ENCODE measurements at regions not wholly inside any gene's neighbourhood (a gene's known extent, or its start where the extent isn't known, plus 50 kb on each side); places are given as distances from the start of the nearest gene placed in this dataset.
"Not testable (repeated sequence)": the region's sequence is repeated elsewhere in the genome, so short reads cannot be mapped to it uniquely, and the experiment has no call there.

DNA sequence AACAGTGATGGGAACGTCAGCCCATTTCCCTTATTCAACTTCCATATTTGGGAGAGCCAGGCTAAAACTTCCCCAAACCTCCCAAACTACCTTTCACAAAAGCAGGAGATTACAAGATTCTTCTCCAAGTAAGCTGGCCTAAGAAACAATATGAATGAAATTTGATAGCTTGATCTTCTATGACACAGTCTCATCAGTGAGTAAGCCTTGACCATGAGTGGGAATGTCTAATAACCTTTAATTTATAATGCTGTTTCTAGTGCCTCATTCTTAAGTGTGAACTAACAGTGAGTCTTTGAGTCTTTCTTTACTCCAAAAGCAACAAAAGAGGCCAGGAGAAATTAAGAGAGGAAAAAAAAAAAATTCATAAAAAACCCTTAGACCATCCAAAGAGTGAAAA is 1379.9 kb downstream of the EFNA5 start:
- Histone ChIP-seq H3K9me3 (ENCODE audit: control insufficient read depth in 3 of 3, low read length in 3 of 3) (no peaks in the 10 kb centered on the region), H3K27ac (ENCODE audit: low read depth, low read length) (no peak overlapping the region)

GRCh38 chr5:106288979-106289378 is 1381.8 kb downstream of the EFNA5 start:
- no peak overlapping the region for H3K27ac ChIP-seq (ENCODE audit: low read depth, low read length)
- H3K9ac ChIP-seq (ENCODE audit: low read depth in 1 of 3, low read length in 3 of 3) = no peak overlapping the region
- H3K9me3 ChIP-seq (ENCODE audit: control insufficient read depth in 3 of 3, low read length in 3 of 3) = no peaks in the 10 kb centered on the region
- no peak overlapping the region for H3K4me3 ChIP-seq (ENCODE audit: low read length in 3 of 3)
- no peaks in the 10 kb centered on the region for H3K27me3 ChIP-seq (ENCODE audit: control insufficient read depth in 3 of 3, insufficient read depth in 3 of 3, low read length in 3 of 3)
- H3K36me3 ChIP-seq (ENCODE audit: control insufficient read depth in 3 of 3, insufficient read depth in 3 of 3, low read length in 3 of 3) = no peaks in the 10 kb centered on the region
- H3K4me1 ChIP-seq (ENCODE audit: control insufficient read depth in 3 of 3, insufficient read depth in 3 of 3, low read length in 3 of 3) = no peaks in the 10 kb centered on the region

More for the DNA sequence above, 1379.9 kb downstream of the EFNA5 start:
- H3K36me3 ChIP-seq (ENCODE audit: control insufficient read depth in 3 of 3, insufficient read depth in 3 of 3, low read length in 3 of 3) = no peaks in the 10 kb centered on the region
- H3K4me1 ChIP-seq (ENCODE audit: control insufficient read depth in 3 of 3, insufficient read depth in 3 of 3, low read length in 3 of 3) = no peaks in the 10 kb centered on the region
- no peak overlapping the region for H3K9ac ChIP-seq (ENCODE audit: low read depth in 1 of 3, low read length in 3 of 3)
- H3K27me3 ChIP-seq (ENCODE audit: control insufficient read depth in 3 of 3, insufficient read depth in 3 of 3, low read length in 3 of 3) = no peaks in the 10 kb centered on the region
- no peak overlapping the region for H3K4me3 ChIP-seq (ENCODE audit: low read length in 3 of 3)

DNA sequence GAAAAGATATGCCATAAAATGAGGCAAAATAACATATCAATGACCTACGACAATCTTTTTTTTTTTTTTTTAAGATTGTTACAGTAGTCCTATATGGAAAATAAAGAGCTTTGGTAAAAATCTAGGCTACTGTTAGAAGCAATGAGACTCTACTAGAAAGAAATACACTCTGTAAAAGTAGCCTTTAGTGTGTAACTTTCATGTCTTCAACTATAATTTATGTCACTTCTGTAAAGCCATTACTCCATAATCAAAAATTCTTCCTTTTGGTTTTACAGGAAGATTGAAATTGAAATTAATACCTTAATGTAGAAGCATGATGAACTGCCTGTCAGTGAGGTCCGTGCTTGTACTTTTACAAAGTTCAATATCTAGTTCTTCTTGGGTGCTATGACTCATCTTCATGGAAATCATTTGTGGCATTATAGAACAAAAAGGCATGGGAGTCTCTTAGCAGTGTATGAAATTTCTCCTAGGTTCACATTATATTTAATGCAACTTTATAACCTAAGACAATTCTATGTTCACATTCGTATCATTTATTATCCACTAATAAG is 1393.1 kb downstream of the EFNA5 start:
- Histone ChIP-seq H3K9ac (ENCODE audit: low read depth in 1 of 3, low read length in 3 of 3) (no peak overlapping the region), H3K4me1 (ENCODE audit: control insufficient read depth in 3 of 3, insufficient read depth in 3 of 3, low read length in 3 of 3) (no peaks in the 10 kb centered on the region), H3K27me3 (ENCODE audit: control insufficient read depth in 3 of 3, insufficient read depth in 3 of 3, low read length in 3 of 3) (no peaks in the 10 kb centered on the region), H3K4me3 (ENCODE audit: low read length in 3 of 3) (no peak overlapping the region), H3K27ac (ENCODE audit: low read depth, low read length) (no peak overlapping the region), H3K36me3 (ENCODE audit: control insufficient read depth in 3 of 3, insufficient read depth in 3 of 3, low read length in 3 of 3) (no peaks in the 10 kb centered on the region), H3K9me3 (ENCODE audit: control insufficient read depth in 3 of 3, low read length in 3 of 3) (peaks cover 0 to 3% (median 0%) of the 10 kb centered on the region in 3 donors)

DNA sequence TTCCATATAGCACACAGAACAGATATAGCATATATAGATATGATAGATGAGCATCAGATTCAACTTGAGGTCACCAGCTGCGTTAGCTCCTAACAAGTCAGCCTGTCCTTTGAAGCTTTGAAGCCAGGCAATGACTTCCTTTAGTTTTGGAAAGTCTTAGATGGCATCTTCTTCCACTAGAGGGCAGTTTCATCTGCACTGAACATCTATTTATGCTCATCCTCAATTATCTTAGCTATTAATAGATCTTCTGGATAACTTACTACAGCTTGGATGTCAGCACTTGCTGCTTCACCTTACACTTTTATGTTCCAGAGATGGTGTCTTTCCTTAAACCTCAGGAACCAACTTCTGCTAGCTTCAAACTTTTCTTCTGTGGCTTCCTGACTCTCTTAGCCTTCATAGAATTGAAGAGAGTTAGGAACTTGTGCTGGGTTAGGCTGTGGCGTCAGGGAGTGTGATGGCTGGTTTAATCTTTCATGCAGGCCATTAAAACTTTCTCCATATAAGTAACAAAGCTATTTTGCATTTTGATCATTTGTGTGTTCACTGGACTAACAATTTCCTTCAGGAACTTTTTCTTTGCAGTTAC is 1401.4 kb downstream of the EFNA5 start:
- no peaks in the 10 kb centered on the region for H3K27me3 ChIP-seq (ENCODE audit: control insufficient read depth in 3 of 3, insufficient read depth in 3 of 3, low read length in 3 of 3)
- peaks cover 0 to 2% (median 0%) of the 10 kb centered on the region in 3 donors for H3K4me1 ChIP-seq (ENCODE audit: control insufficient read depth in 3 of 3, insufficient read depth in 3 of 3, low read length in 3 of 3)
- peaks cover 0 to 3% (median 0%) of the 10 kb centered on the region in 3 donors for H3K9me3 ChIP-seq (ENCODE audit: control insufficient read depth in 3 of 3, low read length in 3 of 3)
- H3K9ac ChIP-seq (ENCODE audit: low read depth in 1 of 3, low read length in 3 of 3) = no peak overlapping the region
- no peak overlapping the region for H3K27ac ChIP-seq (ENCODE audit: low read depth, low read length)
- no peaks in the 10 kb centered on the region for H3K36me3 ChIP-seq (ENCODE audit: control insufficient read depth in 3 of 3, insufficient read depth in 3 of 3, low read length in 3 of 3)
- no peak overlapping the region for H3K4me3 ChIP-seq (ENCODE audit: low read length in 3 of 3)

GRCh38 chr5:106267256-106267655 is 1403.5 kb downstream of the EFNA5 start:
- H3K36me3 ChIP-seq (ENCODE audit: control insufficient read depth in 3 of 3, insufficient read depth in 3 of 3, low read length in 3 of 3) = no peaks in the 10 kb centered on the region
- no peak overlapping the region for H3K9ac ChIP-seq (ENCODE audit: low read depth in 1 of 3, low read length in 3 of 3)
- no peak overlapping the region for H3K27ac ChIP-seq (ENCODE audit: low read depth, low read length)
- peaks cover 0 to 2% (median 0%) of the 10 kb centered on the region in 3 donors for H3K4me1 ChIP-seq (ENCODE audit: control insufficient read depth in 3 of 3, insufficient read depth in 3 of 3, low read length in 3 of 3)
- no peaks in the 10 kb centered on the region for H3K27me3 ChIP-seq (ENCODE audit: control insufficient read depth in 3 of 3, insufficient read depth in 3 of 3, low read length in 3 of 3)
- no peaks in the 10 kb centered on the region for H3K9me3 ChIP-seq (ENCODE audit: control insufficient read depth in 3 of 3, low read length in 3 of 3)
- no peak overlapping the region for H3K4me3 ChIP-seq (ENCODE audit: low read length in 3 of 3)

DNA sequence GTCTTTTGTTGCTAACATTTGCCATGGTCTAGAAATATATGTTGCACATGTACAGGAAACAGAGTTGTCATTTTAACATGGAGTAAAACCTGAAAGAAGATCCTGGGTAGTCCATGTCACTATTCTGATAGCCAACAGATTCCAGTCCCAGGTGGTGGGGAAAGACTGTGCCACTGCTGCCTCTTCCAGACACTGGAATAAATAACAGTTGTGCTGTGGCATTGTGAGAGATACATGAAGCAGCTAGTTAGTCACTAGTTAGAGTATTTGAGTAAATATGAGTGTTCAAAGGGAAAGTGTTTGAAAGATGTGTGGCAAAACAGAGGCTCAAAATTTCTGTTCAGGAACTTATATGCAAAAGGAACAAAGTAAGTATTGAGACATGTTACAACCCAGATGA is 1408.3 kb downstream of the EFNA5 start:
- H3K27ac ChIP-seq (ENCODE audit: low read depth, low read length) = no peak overlapping the region
- no peaks in the 10 kb centered on the region for H3K9me3 ChIP-seq (ENCODE audit: control insufficient read depth in 3 of 3, low read length in 3 of 3)
- no peaks in the 10 kb centered on the region for H3K36me3 ChIP-seq (ENCODE audit: control insufficient read depth in 3 of 3, insufficient read depth in 3 of 3, low read length in 3 of 3)
- no peaks in the 10 kb centered on the region for H3K4me1 ChIP-seq (ENCODE audit: control insufficient read depth in 3 of 3, insufficient read depth in 3 of 3, low read length in 3 of 3)
- H3K4me3 ChIP-seq (ENCODE audit: low read length in 3 of 3) = no peak overlapping the region
- no peaks in the 10 kb centered on the region for H3K27me3 ChIP-seq (ENCODE audit: control insufficient read depth in 3 of 3, insufficient read depth in 3 of 3, low read length in 3 of 3)
- H3K9ac ChIP-seq (ENCODE audit: low read depth in 1 of 3, low read length in 3 of 3) = no peak overlapping the region

DNA sequence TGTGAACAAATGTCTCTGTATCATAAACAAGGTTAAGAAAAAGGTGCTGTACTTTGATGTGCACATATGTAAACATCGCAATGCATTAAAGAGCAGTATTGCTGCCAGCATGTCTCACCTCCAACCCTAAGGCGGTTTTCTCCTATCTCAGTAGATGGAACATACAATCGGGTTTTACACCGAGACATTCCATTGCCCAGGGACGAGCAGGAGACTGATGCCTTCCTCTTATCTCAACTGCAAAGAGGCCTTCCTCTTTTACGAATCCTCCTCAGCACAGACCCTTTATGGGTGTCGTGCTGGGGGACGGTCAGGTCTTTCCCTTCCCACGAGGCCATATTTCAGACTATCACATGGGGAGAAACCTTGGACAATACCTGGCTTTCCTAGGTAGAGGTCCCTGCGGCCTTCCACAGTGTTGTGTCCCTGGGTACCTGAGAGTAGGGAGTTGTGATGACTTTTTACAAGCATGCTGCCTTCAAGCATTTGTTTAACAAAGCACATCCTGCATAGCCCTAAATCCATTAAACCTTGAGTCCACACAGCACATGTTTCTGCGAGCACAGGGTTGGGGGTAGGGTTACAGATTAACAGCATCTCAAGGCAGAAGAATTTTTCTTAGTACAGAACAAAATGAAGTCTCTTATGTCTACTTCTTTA is 1411.2 kb downstream of the EFNA5 start:
- H3K4me1 ChIP-seq (ENCODE audit: control insufficient read depth in 3 of 3, insufficient read depth in 3 of 3, low read length in 3 of 3); H3K27ac ChIP-seq (ENCODE audit: low read depth, low read length); H3K36me3 ChIP-seq (ENCODE audit: control insufficient read depth in 3 of 3, insufficient read depth in 3 of 3, low read length in 3 of 3); H3K9ac ChIP-seq (ENCODE audit: low read depth in 1 of 3, low read length in 3 of 3); H3K27me3 ChIP-seq (ENCODE audit: control insufficient read depth in 3 of 3, insufficient read depth in 3 of 3, low read length in 3 of 3); H3K4me3 ChIP-seq (ENCODE audit: low read length in 3 of 3); H3K9me3 ChIP-seq (ENCODE audit: control insufficient read depth in 3 of 3, low read length in 3 of 3): not testable (repeated sequence)

- no peak overlapping the region for H3K4me3 ChIP-seq (ENCODE audit: low read length in 3 of 3)
- H3K27ac ChIP-seq (ENCODE audit: low read depth, low read length) = no peak overlapping the region
- no peaks in the 10 kb centered on the region for H3K9me3 ChIP-seq (ENCODE audit: control insufficient read depth in 3 of 3, low read length in 3 of 3)
- H3K36me3 ChIP-seq (ENCODE audit: control insufficient read depth in 3 of 3, insufficient read depth in 3 of 3, low read length in 3 of 3) = no peaks in the 10 kb centered on the region
- no peaks in the 10 kb centered on the region for H3K4me1 ChIP-seq (ENCODE audit: control insufficient read depth in 3 of 3, insufficient read depth in 3 of 3, low read length in 3 of 3)
- H3K27me3 ChIP-seq (ENCODE audit: control insufficient read depth in 3 of 3, insufficient read depth in 3 of 3, low read length in 3 of 3) = no peaks in the 10 kb centered on the region
- no peak overlapping the region for H3K9ac ChIP-seq (ENCODE audit: low read depth in 1 of 3, low read length in 3 of 3)
These were observed 1412.1 kb downstream of the EFNA5 start for GRCh38 chr5:106258591-106259125.

GRCh38 chr5:106254784-106255183 is 1416.0 kb downstream of the EFNA5 start:
- Histone ChIP-seq H3K27ac (ENCODE audit: low read depth, low read length) (no peak overlapping the region), H3K4me3 (ENCODE audit: low read length in 3 of 3) (no peak overlapping the region), H3K36me3 (ENCODE audit: control insufficient read depth in 3 of 3, insufficient read depth in 3 of 3, low read length in 3 of 3) (no peaks in the 10 kb centered on the region), H3K9me3 (ENCODE audit: control insufficient read depth in 3 of 3, low read length in 3 of 3) (no peaks in the 10 kb centered on the region), H3K27me3 (ENCODE audit: control insufficient read depth in 3 of 3, insufficient read depth in 3 of 3, low read length in 3 of 3) (no peaks in the 10 kb centered on the region), H3K9ac (ENCODE audit: low read depth in 1 of 3, low read length in 3 of 3) (no peak overlapping the region), H3K4me1 (ENCODE audit: control insufficient read depth in 3 of 3, insufficient read depth in 3 of 3, low read length in 3 of 3) (no peaks in the 10 kb centered on the region)

- not testable (repeated sequence) for H3K9me3 ChIP-seq (ENCODE audit: control insufficient read depth in 3 of 3, low read length in 3 of 3); H3K27me3 ChIP-seq (ENCODE audit: control insufficient read depth in 3 of 3, insufficient read depth in 3 of 3, low read length in 3 of 3); H3K36me3 ChIP-seq (ENCODE audit: control insufficient read depth in 3 of 3, insufficient read depth in 3 of 3, low read length in 3 of 3); H3K4me1 ChIP-seq (ENCODE audit: control insufficient read depth in 3 of 3, insufficient read depth in 3 of 3, low read length in 3 of 3); H3K4me3 ChIP-seq (ENCODE audit: low read length in 3 of 3); H3K9ac ChIP-seq (ENCODE audit: low read depth in 1 of 3, low read length in 3 of 3); H3K27ac ChIP-seq (ENCODE audit: low read depth, low read length)
These were observed 1424.5 kb downstream of the EFNA5 start for GRCh38 chr5:106246044-106246745.
